Adrenal gland (tissue), 9 donors: ENCODE measurements at regions not wholly inside any gene's neighbourhood (a gene's known extent, or its start where the extent isn't known, plus 50 kb on each side); places are given as distances from the start of the nearest gene placed in this dataset.

Experiments
- DNase-seq, 7 donors: peaks; one replicate each; pipeline ENCODE4 v3.0.0-alpha.2; 2019 to 2020
- H3K27ac ChIP-seq, 5 donors: fragments of 200-600 bp; sonication (generic) in 4 of 5; 1 replicate in 3 of 5; 2 replicates in 2 of 5; pipeline versions ENCODE4 v1.5.1 to v1.8.0; 2016 to 2020; ENCODE audit warnings: mild to moderate bottlenecking in 1 of 5
- H3K27me3 ChIP-seq: fragments of 200-600 bp; 2 replicates; pipeline ENCODE4 v1.8.0; 2021
- H3K36me3 ChIP-seq, 2 donors: fragments of 200-600 bp; replicated peaks in 1 of 2; 1 replicate in 1 of 2; 2 replicates in 1 of 2; pipeline versions ENCODE4 v1.5.1 to v1.8.0; 2018 to 2022
- H3K4me1 ChIP-seq, 2 donors: fragments of 200-600 bp; replicated peaks in 1 of 2; 1 replicate in 1 of 2; 2 replicates in 1 of 2; pipeline versions ENCODE4 v1.5.1 to v1.8.0; 2018 to 2021
- H3K4me3 ChIP-seq, 4 donors: fragments of 200-600 bp; sonication (generic) in 3 of 4; one replicate each; pipeline ENCODE4 v1.5.1; 2016 to 2018
- H3K9me3 ChIP-seq, 3 donors: fragments of 200-600 bp; sonication (generic) in 1 of 3; replicated peaks in 1 of 3; 1 replicate in 2 of 3; 2 replicates in 1 of 3; pipeline versions ENCODE4 v1.5.1 to v1.8.0; 2016 to 2021
- POLR2A ChIP-seq, 2 donors: fragments of 450-650 bp; IDR thresholded peaks; one replicate each; pipeline ENCODE4 v1.6.1; 2017; ENCODE audit warnings: antibody characterized with exemption in 2 of 2, mild to moderate bottlenecking in 2 of 2, moderate library complexity in 1 of 2
- WGBS, 4 donors: extraction: QIAGEN DNeasy Blood & Tissue Kit in 2 of 4; methylation state at CpG; one replicate each; pipeline versions ENCODE4 v1.1.5 to v1.1.7; 2013 to 2017; 5-methylcytosine and 5-hydroxymethylcytosine counted together
- intact Hi-C, 2 donors: fragments of 100-400 bp; cut with DNase I; formaldehyde crosslinking; loops; one replicate each; pipeline versions ENCODE4 v1.14.1 to v1.15.0; 2022 to 2023
- TF ChIP-seq, protein P1 (sequence below), 6 experiments: fragments of 450-650 bp in 4 of 6; fragments of 200-600 bp in 2 of 6; sonication (generic) in 1 of 6; IDR thresholded peaks; 1 replicate in 5 of 6; 2 replicates in 1 of 6; pipeline versions ENCODE4 v1.5.1 to v1.8.0; 2016 to 2021; ENCODE audit warnings: antibody characterized with exemption in 6 of 6, mild to moderate bottlenecking in 2 of 6, moderate library complexity in 1 of 6
- donor health status: healthy with polysubstance abuse.
- donor health status: Bipolar disorder and iron deficiency.
- donor health status: DM: yes; HTN: yes; CAD: no.
- donor health status: DM: no; HTN: no; CAD: no.
- donor health status: DM: no; HTN: no; CAD: no.

DNA sequence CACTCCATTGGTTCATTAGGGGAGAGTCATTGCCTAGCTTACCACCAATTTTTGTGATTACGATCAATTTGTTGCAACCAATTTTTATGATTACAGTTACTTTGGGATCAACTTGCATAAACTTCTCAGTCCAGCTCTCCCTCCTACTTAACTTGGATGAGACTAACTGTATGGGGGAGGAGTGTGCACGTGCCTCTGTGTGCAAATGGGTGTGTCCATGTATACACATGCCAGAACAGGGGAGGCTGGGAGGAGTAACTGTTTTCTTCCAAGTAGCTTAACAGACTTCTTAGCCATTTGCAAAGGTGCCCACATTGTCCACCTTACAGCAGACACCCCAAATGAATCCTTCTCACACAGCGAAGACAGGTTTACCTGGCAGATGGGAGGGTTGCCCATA is 117.7 kb upstream of the VCX3B start:
- Histone ChIP-seq H3K27me3 (no peaks in the 10 kb centered on the region), H3K4me3 (no peak overlapping the region), H3K9me3 (no peaks in the 10 kb centered on the region), H3K36me3 (no peaks in the 10 kb centered on the region), H3K27ac (no peak overlapping the region), H3K4me1 (no peaks in the 10 kb centered on the region)
- WGBS, 4 donors, result 82 to 93% (median 88%) methylated on average over 2 to 3 of the region's 3 CpGs
- DNase-seq, result no peak
- intact Hi-C loops, result no loop called here
- TF ChIP-seq, protein P1, sequence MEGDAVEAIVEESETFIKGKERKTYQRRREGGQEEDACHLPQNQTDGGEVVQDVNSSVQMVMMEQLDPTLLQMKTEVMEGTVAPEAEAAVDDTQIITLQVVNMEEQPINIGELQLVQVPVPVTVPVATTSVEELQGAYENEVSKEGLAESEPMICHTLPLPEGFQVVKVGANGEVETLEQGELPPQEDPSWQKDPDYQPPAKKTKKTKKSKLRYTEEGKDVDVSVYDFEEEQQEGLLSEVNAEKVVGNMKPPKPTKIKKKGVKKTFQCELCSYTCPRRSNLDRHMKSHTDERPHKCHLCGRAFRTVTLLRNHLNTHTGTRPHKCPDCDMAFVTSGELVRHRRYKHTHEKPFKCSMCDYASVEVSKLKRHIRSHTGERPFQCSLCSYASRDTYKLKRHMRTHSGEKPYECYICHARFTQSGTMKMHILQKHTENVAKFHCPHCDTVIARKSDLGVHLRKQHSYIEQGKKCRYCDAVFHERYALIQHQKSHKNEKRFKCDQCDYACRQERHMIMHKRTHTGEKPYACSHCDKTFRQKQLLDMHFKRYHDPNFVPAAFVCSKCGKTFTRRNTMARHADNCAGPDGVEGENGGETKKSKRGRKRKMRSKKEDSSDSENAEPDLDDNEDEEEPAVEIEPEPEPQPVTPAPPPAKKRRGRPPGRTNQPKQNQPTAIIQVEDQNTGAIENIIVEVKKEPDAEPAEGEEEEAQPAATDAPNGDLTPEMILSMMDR (IDR thresholded peaks at IDR 0.05), result no peak

GRCh38 chrX:8349816-8350544 is 114.7 kb upstream of the VCX3B start:
- H3K27ac ChIP-seq, result no peak overlapping the region
- H3K9me3 ChIP-seq, result no peaks in the 10 kb centered on the region
- DNase-seq, result no peak
- no peaks in the 10 kb centered on the region for H3K36me3 ChIP-seq
- 33 to 76% (median 73%) methylated on average over 1 of the region's 1 CpG for WGBS, 4 donors
- H3K27me3 ChIP-seq, result no peaks in the 10 kb centered on the region
- H3K4me1 ChIP-seq, result no peaks in the 10 kb centered on the region
- H3K4me3 ChIP-seq, result no peak overlapping the region
- intact Hi-C loops, result no loop called here
- no peak for TF ChIP-seq POLR2A (IDR thresholded peaks at IDR 0.05)
- TF ChIP-seq, protein P1 (IDR thresholded peaks at IDR 0.05), result no peak

GRCh38 chrX:8358302-8358701 is 106.3 kb upstream of the VCX3B start:
- Histone ChIP-seq H3K27me3 (no peaks in the 10 kb centered on the region), H3K4me3 (no peak overlapping the region), H3K36me3 (no peaks in the 10 kb centered on the region), H3K27ac (no peak overlapping the region), H3K9me3 (no peaks in the 10 kb centered on the region), H3K4me1 (no peaks in the 10 kb centered on the region)
- intact Hi-C loops, result no loop called here
- 73 to 96% (median 81%) methylated on average over 2 to 3 of the region's 3 CpGs for WGBS, 4 donors
- no peak for TF ChIP-seq POLR2A (IDR thresholded peaks at IDR 0.05)
- TF ChIP-seq, protein P1 (IDR thresholded peaks at IDR 0.05), result no peak
- no peak for DNase-seq

DNA sequence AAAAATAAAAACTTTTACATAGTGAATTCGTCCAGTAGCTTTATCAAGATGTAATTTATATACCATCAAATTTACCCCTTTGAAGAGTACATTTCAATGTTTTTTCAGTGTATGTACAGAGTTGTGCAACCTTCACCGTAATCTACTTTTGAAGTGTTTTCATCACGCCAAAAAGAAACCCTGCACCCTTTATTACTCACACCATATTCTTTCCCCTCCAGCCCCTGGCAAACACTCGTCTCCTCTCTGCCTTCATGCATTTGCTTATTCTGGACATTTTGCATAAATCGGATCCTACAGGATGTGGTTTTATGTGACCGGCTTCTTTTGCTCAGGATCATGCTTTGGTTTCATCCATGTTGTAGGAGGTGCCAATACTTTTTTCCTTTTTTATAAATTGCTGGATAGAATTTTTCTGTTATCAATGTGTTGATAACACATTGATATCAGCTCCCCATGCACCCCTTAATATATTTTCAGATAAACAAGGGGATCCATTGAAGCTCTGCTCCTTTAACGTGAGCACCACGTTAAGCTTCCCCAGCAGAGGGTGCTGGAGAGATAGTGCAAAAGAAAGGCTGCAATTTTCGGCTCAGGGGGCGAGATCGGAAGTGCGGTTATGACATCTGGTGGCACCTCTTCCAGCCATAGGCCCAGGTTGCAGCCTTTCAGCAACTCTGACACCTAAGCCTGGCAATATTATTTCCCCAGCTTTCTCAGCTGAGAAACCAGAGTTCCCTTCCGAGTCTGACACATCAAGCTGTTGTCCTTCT is 100.1 kb upstream of the VCX3B start:
- intact Hi-C loops, result no loop called here
- Histone ChIP-seq H3K27me3 (no peaks in the 10 kb centered on the region), H3K4me3 (no peak overlapping the region), H3K4me1 (no peaks in the 10 kb centered on the region), H3K36me3 (no peaks in the 10 kb centered on the region), H3K27ac (no peak overlapping the region), H3K9me3 (no peaks in the 10 kb centered on the region)
- peak in 2 of 7 donors; percentile 1 to 52 for DNase-seq
- 45 to 53% (median 49%) methylated on average over 13 of the region's 13 CpGs for WGBS, 4 donors
- no peak for TF ChIP-seq POLR2A (IDR thresholded peaks at IDR 0.05)
- TF ChIP-seq, protein P1 (IDR thresholded peaks at IDR 0.05), result peak in 2 of 6 experiments; percentile 16
